Mesendoderm (in vitro differentiated cells): ENCODE measurements at regions not wholly inside any gene's neighbourhood (a gene's known extent, or its start where the extent isn't known, plus 50 kb on each side); places are given as distances from the start of the nearest gene placed in this dataset.

Source experiments
- DNase-seq: peaks from one replicate; pipeline ENCODE4 v3.0.0; 2013
- H2AK5ac ChIP-seq: 2 replicates; pipeline ENCODE4 v1.6.1; 2013; ENCODE audit warnings: low read length, inconsistent platforms
- H2BK120ac ChIP-seq: 2 replicates; pipeline ENCODE4 v1.6.1; 2013; ENCODE audit warnings: low read depth, mild to moderate bottlenecking, low read length, moderate library complexity, mixed read lengths
- H2BK15ac ChIP-seq: replicated peaks from 2 replicates; pipeline ENCODE4 v1.6.1; 2013; ENCODE audit warnings: low read depth, mild to moderate bottlenecking, moderate library complexity
- H2BK5ac ChIP-seq: 2 replicates; pipeline ENCODE4 v1.6.1; 2013; ENCODE audit warnings: low read length, inconsistent platforms
- H3K18ac ChIP-seq: 2 replicates; pipeline ENCODE4 v1.6.1; 2013; ENCODE audit warnings: mild to moderate bottlenecking, low read length, mixed read lengths
- H3K23ac ChIP-seq: one replicate; pipeline ENCODE4 v1.6.1; 2013; ENCODE audit warnings: low read length
- H3K27ac ChIP-seq: 2 replicates; pipeline ENCODE4 v1.5.1; 2013; ENCODE audit warnings: low read depth, mild to moderate bottlenecking, inconsistent platforms, low read length, moderate library complexity
- H3K27me3 ChIP-seq: 2 replicates; pipeline ENCODE4 v1.6.1; 2013; ENCODE audit warnings: low read length, control low read depth, mild to moderate bottlenecking, inconsistent platforms; ENCODE audit not compliant: insufficient read depth, poor library complexity
- H3K36me3 ChIP-seq: 2 replicates; pipeline ENCODE4 v1.6.1; 2013; ENCODE audit warnings: low read length, inconsistent platforms; ENCODE audit not compliant: control insufficient read depth, insufficient read depth
- H3K4ac ChIP-seq: one replicate; pipeline ENCODE4 v1.6.1; 2013; ENCODE audit warnings: low read depth, mild to moderate bottlenecking, low read length, moderate library complexity
- H3K4me1 ChIP-seq: 2 replicates; pipeline ENCODE4 v1.6.1; 2013; ENCODE audit warnings: low read depth, low read length, inconsistent platforms; ENCODE audit not compliant: control insufficient read depth
- H3K4me2 ChIP-seq: 2 replicates; pipeline ENCODE4 v1.6.1; 2013; ENCODE audit warnings: low read length
- H3K4me3 ChIP-seq: 2 replicates; pipeline ENCODE4 v1.5.1; 2013; ENCODE audit warnings: mild to moderate bottlenecking, low read length
- H3K56ac ChIP-seq: one replicate; pipeline ENCODE4 v1.6.1; 2013; ENCODE audit warnings: low read length
- H3K79me1 ChIP-seq: 2 replicates; pipeline ENCODE4 v1.6.1; 2013; ENCODE audit warnings: low read length, inconsistent platforms
- H3K79me2 ChIP-seq: 2 replicates; pipeline ENCODE4 v1.6.1; 2013; ENCODE audit warnings: mild to moderate bottlenecking, low read length; ENCODE audit not compliant: control insufficient read depth, insufficient read depth
- H3K9ac ChIP-seq: 2 replicates; pipeline ENCODE4 v1.6.1; 2013; ENCODE audit warnings: low read length, inconsistent platforms
- H4K5ac ChIP-seq: one replicate; pipeline ENCODE4 v1.6.1; 2013; ENCODE audit warnings: low read length
- H4K8ac ChIP-seq: one replicate; pipeline ENCODE4 v1.6.1; 2013; ENCODE audit warnings: low read depth, mild to moderate bottlenecking, control low read depth, low read length, moderate library complexity
- WGBS: extraction: QIAGEN DNeasy Blood & Tissue Kit; methylation state at CpG from one replicate; pipeline ENCODE4 v1.1.7; 2013; ENCODE audit warnings: low lambda C conversion rate, missing lambda C conversion rate; ENCODE audit not compliant: insufficient coverage; ENCODE audit errors: extremely low coverage; 5-methylcytosine and 5-hydroxymethylcytosine counted together

- no CpG with 5 or more reads among the region's 4 CpGs for WGBS
- Histone ChIP-seq H3K27me3 (no peaks in the 10 kb centered on the region), H3K23ac (no peak overlapping the region)
Measured at GRCh38 chr9:83146325-83146724, 83.4 kb upstream of the RASEF start.

GRCh38 chr9:83144492-83144891 is 81.5 kb upstream of the RASEF start:
- Histone ChIP-seq H3K27me3 (no peaks in the 10 kb centered on the region), H3K79me1 (no peaks in the 10 kb centered on the region), H2BK5ac (no peak overlapping the region), H3K56ac (no peak overlapping the region), H3K4ac (no peak overlapping the region), H3K23ac (no peak overlapping the region), H2AK5ac (no peak overlapping the region), H3K79me2 (no peaks in the 10 kb centered on the region), H2BK120ac (no peak overlapping the region), H3K18ac (no peak overlapping the region), H2BK15ac (no peak overlapping the region), H3K4me1 (no peaks in the 10 kb centered on the region), H3K9ac (no peak overlapping the region), H3K27ac (no peak overlapping the region), H3K4me3 (no peak overlapping the region), H4K5ac (no peak overlapping the region), H4K8ac (no peak overlapping the region), H3K36me3 (no peaks in the 10 kb centered on the region), H3K4me2 (no peak overlapping the region)
- DNase-seq: no peak

More at GRCh38 chr9:83146325-83146724, 83.4 kb upstream of the RASEF start:
- H3K56ac ChIP-seq: no peak overlapping the region
- no peaks in the 10 kb centered on the region for H3K36me3 ChIP-seq
- no peaks in the 10 kb centered on the region for H3K79me1 ChIP-seq
- no peak overlapping the region for H2AK5ac ChIP-seq
- no peak overlapping the region for H3K4ac ChIP-seq
- H3K4me1 ChIP-seq: no peaks in the 10 kb centered on the region
- H2BK120ac ChIP-seq: no peak overlapping the region
- H4K8ac ChIP-seq: no peak overlapping the region
- no peak overlapping the region for H3K4me3 ChIP-seq
- no peak overlapping the region for H3K18ac ChIP-seq
- no peak overlapping the region for H2BK5ac ChIP-seq
- no peak overlapping the region for H3K27ac ChIP-seq
- no peak overlapping the region for H3K9ac ChIP-seq
- no peak for DNase-seq
- no peak overlapping the region for H2BK15ac ChIP-seq
- H4K5ac ChIP-seq: no peak overlapping the region
- no peaks in the 10 kb centered on the region for H3K79me2 ChIP-seq
- no peak overlapping the region for H3K4me2 ChIP-seq

GRCh38 chr9:83142389-83142788 is 79.4 kb upstream of the RASEF start:
- Histone ChIP-seq H3K4ac (no peak overlapping the region), H4K5ac (no peak overlapping the region), H3K27me3 (no peaks in the 10 kb centered on the region), H3K23ac (no peak overlapping the region), H3K4me2 (no peak overlapping the region), H3K56ac (no peak overlapping the region), H2BK15ac (no peak overlapping the region), H4K8ac (no peak overlapping the region), H3K9ac (no peak overlapping the region), H2AK5ac (no peak overlapping the region), H3K18ac (no peak overlapping the region), H3K27ac (no peak overlapping the region), H3K36me3 (no peaks in the 10 kb centered on the region), H2BK5ac (no peak overlapping the region), H2BK120ac (no peak overlapping the region), H3K4me3 (no peak overlapping the region), H3K4me1 (no peaks in the 10 kb centered on the region), H3K79me1 (no peaks in the 10 kb centered on the region), H3K79me2 (no peaks in the 10 kb centered on the region)
- DNase-seq: no peak

GRCh38 chr9:83141887-83142286 is 78.9 kb upstream of the RASEF start:
- H3K79me2 ChIP-seq: no peaks in the 10 kb centered on the region
- no peak overlapping the region for H3K23ac ChIP-seq
- H3K27me3 ChIP-seq: no peaks in the 10 kb centered on the region
- H3K79me1 ChIP-seq: no peaks in the 10 kb centered on the region
- no peak overlapping the region for H3K4me3 ChIP-seq
- no peak overlapping the region for H2BK5ac ChIP-seq
- H3K9ac ChIP-seq: no peak overlapping the region
- H3K27ac ChIP-seq: no peak overlapping the region
- H4K8ac ChIP-seq: no peak overlapping the region
- H3K4me2 ChIP-seq: no peak overlapping the region
- no peak overlapping the region for H3K18ac ChIP-seq
- H2BK120ac ChIP-seq: no peak overlapping the region
- no peak overlapping the region for H2BK15ac ChIP-seq
- no peak for DNase-seq
- H3K4me1 ChIP-seq: no peaks in the 10 kb centered on the region
- H2AK5ac ChIP-seq: no peak overlapping the region
- no peak overlapping the region for H4K5ac ChIP-seq
- H3K56ac ChIP-seq: no peak overlapping the region
- no peaks in the 10 kb centered on the region for H3K36me3 ChIP-seq
- no peak overlapping the region for H3K4ac ChIP-seq

- WGBS: no CpG with 5 or more reads among the region's 1 CpG
- Histone ChIP-seq H3K4me3 (no peak overlapping the region), H2AK5ac (no peak overlapping the region)
Measured at GRCh38 chr9:83140061-83140460, 77.1 kb upstream of the RASEF start.

GRCh38 chr9:83138422-83139135 is 75.6 kb upstream of the RASEF start:
- no peak overlapping the region for H2AK5ac ChIP-seq
- H3K4ac ChIP-seq: no peak overlapping the region
- H3K56ac ChIP-seq: no peak overlapping the region
- H2BK120ac ChIP-seq: no peak overlapping the region
- no peak overlapping the region for H3K4me3 ChIP-seq
- no peak overlapping the region for H3K9ac ChIP-seq
- no peaks in the 10 kb centered on the region for H3K4me1 ChIP-seq
- no peaks in the 10 kb centered on the region for H3K36me3 ChIP-seq
- H3K18ac ChIP-seq: no peak overlapping the region
- H4K5ac ChIP-seq: no peak overlapping the region
- no peak overlapping the region for H2BK5ac ChIP-seq
- no peak overlapping the region for H3K27ac ChIP-seq
- no peaks in the 10 kb centered on the region for H3K79me2 ChIP-seq
- H3K23ac ChIP-seq: no peak overlapping the region
- no peak for DNase-seq
- H3K4me2 ChIP-seq: no peak overlapping the region
- no peaks in the 10 kb centered on the region for H3K27me3 ChIP-seq
- no CpG with 5 or more reads among the region's 4 CpGs for WGBS
- H2BK15ac ChIP-seq: no peak overlapping the region
- no peaks in the 10 kb centered on the region for H3K79me1 ChIP-seq
- no peak overlapping the region for H4K8ac ChIP-seq

More at GRCh38 chr9:83140061-83140460, 77.1 kb upstream of the RASEF start:
- Histone ChIP-seq H3K56ac (no peak overlapping the region), H3K79me1 (no peaks in the 10 kb centered on the region), H3K79me2 (no peaks in the 10 kb centered on the region), H3K18ac (no peak overlapping the region), H2BK5ac (no peak overlapping the region), H3K27me3 (no peaks in the 10 kb centered on the region), H3K4ac (no peak overlapping the region), H2BK15ac (no peak overlapping the region), H3K27ac (no peak overlapping the region), H3K23ac (no peak overlapping the region), H4K5ac (no peak overlapping the region), H3K9ac (no peak overlapping the region), H3K4me2 (no peak overlapping the region), H3K4me1 (no peaks in the 10 kb centered on the region), H3K36me3 (no peaks in the 10 kb centered on the region), H4K8ac (no peak overlapping the region), H2BK120ac (no peak overlapping the region)
- DNase-seq: no peak
